Thoracic aorta (tissue), 2 donors: ENCODE measurements at regions not wholly inside any gene's neighbourhood (a gene's known extent, or its start where the extent isn't known, plus 50 kb on each side); places are given as distances from the start of the nearest gene placed in this dataset.

Experiments used
- ATAC-seq: fragments of 150-250 bp; one replicate; pipeline ENCODE4 v1.8.0; 2017; ENCODE audit warnings: low read depth; ENCODE audit not compliant: insufficient number of reproducible peaks, low FRiP score
- DNase-seq: peaks from one replicate; pipeline ENCODE4 v3.0.0-alpha.2; 2020; ENCODE audit warnings: low spot score
- H3K27ac ChIP-seq, 2 donors: fragments of 200-600 bp; sonication (generic); 1 replicate in 1 of 2; 2 replicates in 1 of 2; pipeline ENCODE4 v1.5.1; 2016; ENCODE audit warnings: mild to moderate bottlenecking in 2 of 2, moderate library complexity in 2 of 2
- H3K27me3 ChIP-seq: fragments of 200-600 bp; sonication (generic); replicated peaks from 2 replicates; pipeline ENCODE4 v1.6.0; 2016; ENCODE audit warnings: mild to moderate bottlenecking; ENCODE audit not compliant: insufficient read depth
- H3K36me3 ChIP-seq: fragments of 200-600 bp; sonication (generic); one replicate; pipeline ENCODE4 v1.5.1; 2016
- H3K4me1 ChIP-seq, 2 donors: fragments of 200-600 bp; sonication (generic); 1 replicate in 1 of 2; 2 replicates in 1 of 2; pipeline versions ENCODE4 v1.5.1 to v1.6.0; 2016; ENCODE audit warnings: low read depth in 2 of 2, mild to moderate bottlenecking in 1 of 2; ENCODE audit not compliant: control insufficient read depth in 1 of 2
- H3K4me3 ChIP-seq: fragments of 200-600 bp; sonication (generic); 2 replicates; pipeline ENCODE4 v1.5.1; 2016; ENCODE audit warnings: mild to moderate bottlenecking
- H3K9me3 ChIP-seq: fragments of 200-600 bp; sonication (generic); 2 replicates; pipeline ENCODE4 v1.5.1; 2016
- CTCF ChIP-seq: fragments of 200-600 bp; sonication (generic); IDR thresholded peaks from one replicate; pipeline ENCODE4 v1.5.1; 2019; ENCODE audit warnings: antibody characterized with exemption

GRCh38 chr16:16798504-16798903 lies 419.6 kb downstream of the NPIPA7 start:
- no peak for ATAC-seq
- Histone ChIP-seq H3K36me3 (no peaks in the 10 kb centered on the region), H3K27ac (no peak overlapping the region), H3K9me3 (no peaks in the 10 kb centered on the region), H3K4me1 (no peaks in the 10 kb centered on the region), H3K4me3 (no peak overlapping the region), H3K27me3 (no peaks in the 10 kb centered on the region)
- no peak for DNase-seq
- no peak for TF ChIP-seq CTCF

GRCh38 chr16:16805809-16806208 lies 426.9 kb downstream of the NPIPA7 start:
- Histone ChIP-seq H3K4me1 (no peaks in the 10 kb centered on the region), H3K36me3 (no peaks in the 10 kb centered on the region), H3K27ac (no peak overlapping the region), H3K27me3 (no peaks in the 10 kb centered on the region), H3K4me3 (no peak overlapping the region), H3K9me3 (no peaks in the 10 kb centered on the region)
- ATAC-seq, result no peak
- TF ChIP-seq CTCF, result no peak
- DNase-seq, result no peak

GRCh38 chr16:16815641-16816040 lies 436.7 kb downstream of the NPIPA7 start:
- no peak overlapping the region for H3K27ac ChIP-seq
- H3K27me3 ChIP-seq, result no peaks in the 10 kb centered on the region
- no peaks in the 10 kb centered on the region for H3K4me1 ChIP-seq
- H3K4me3 ChIP-seq, result no peak overlapping the region
- DNase-seq (no peak), ATAC-seq (no peak)
- no peak for TF ChIP-seq CTCF
- H3K36me3 ChIP-seq, result no peaks in the 10 kb centered on the region
- H3K9me3 ChIP-seq, result no peaks in the 10 kb centered on the region

- H3K27ac ChIP-seq, result no peak overlapping the region
- DNase-seq, result no peak
- H3K4me3 ChIP-seq, result no peak overlapping the region
- no peak for TF ChIP-seq CTCF
- ATAC-seq, result no peak
- no peaks in the 10 kb centered on the region for H3K4me1 ChIP-seq
- H3K27me3 ChIP-seq, result no peaks in the 10 kb centered on the region
- H3K36me3 ChIP-seq, result no peaks in the 10 kb centered on the region
- no peaks in the 10 kb centered on the region for H3K9me3 ChIP-seq
Observed at GRCh38 chr16:16817196-16817595, 438.3 kb downstream of the NPIPA7 start.

GRCh38 chr16:16821261-16821660 lies 442.3 kb downstream of the NPIPA7 start:
- TF ChIP-seq CTCF, result no peak
- no peaks in the 10 kb centered on the region for H3K27me3 ChIP-seq
- H3K4me3 ChIP-seq, result no peak overlapping the region
- DNase-seq, result no peak
- H3K36me3 ChIP-seq, result no peaks in the 10 kb centered on the region
- H3K9me3 ChIP-seq, result no peaks in the 10 kb centered on the region
- no peak for ATAC-seq
- H3K4me1 ChIP-seq, result no peaks in the 10 kb centered on the region
- no peak overlapping the region for H3K27ac ChIP-seq
